Lower leg skin (tissue), 4 donors: ENCODE measurements at regions not wholly inside any gene's neighbourhood (a gene's known extent, or its start where the extent isn't known, plus 50 kb on each side); places are given as distances from the start of the nearest gene placed in this dataset.

ENCODE experiments used
- DNase-seq, 2 donors: peaks; one replicate each; pipeline ENCODE4 v3.0.0-alpha.2; 2019; ENCODE audit warnings: low spot score in 2 of 2
- H3K4me3 ChIP-seq: fragments of 200-600 bp; sonication (generic); 2 replicates; pipeline ENCODE4 v1.5.1; 2017; ENCODE audit warnings: mild to moderate bottlenecking, low read depth; ENCODE audit not compliant: poor library complexity, severe bottlenecking
- CTCF ChIP-seq, 3 donors: fragments of 450-650 bp; IDR thresholded peaks; one replicate each; pipeline ENCODE4 v1.5.1; 2016; ENCODE audit warnings: antibody characterized with exemption in 3 of 3, mild to moderate bottlenecking in 3 of 3, moderate library complexity in 2 of 3
- POLR2A ChIP-seq, 2 donors: fragments of 450-650 bp; IDR thresholded peaks; one replicate each; pipeline ENCODE4 v1.6.1; 2016 to 2017; ENCODE audit warnings: antibody characterized with exemption in 2 of 2, mild to moderate bottlenecking in 1 of 2, moderate library complexity in 1 of 2
- WGBS, 2 donors: methylation state at CpG; one replicate each; pipeline ENCODE4 v1.1.5; 2018; 5-methylcytosine and 5-hydroxymethylcytosine counted together
- intact Hi-C: fragments of 100-400 bp; cut with DNase I; formaldehyde crosslinking; loops from one replicate; pipeline ENCODE4 v1.15.0; 2023; ENCODE audit warnings: low total_unique reads

- TF ChIP-seq POLR2A (IDR thresholded peaks at IDR 0.05) (no peak), CTCF (IDR thresholded peaks at IDR 0.05) (no peak)
- WGBS, 2 donors, result 90 to 92% methylated on average over 4 of the region's 4 CpGs
- no peak overlapping the region for H3K4me3 ChIP-seq
- intact Hi-C loops, result no loop called here
- no peak for DNase-seq
Measured at GRCh38 chr5:15236911-15237508, 263.0 kb upstream of the FBXL7 start.

- TF ChIP-seq CTCF (IDR thresholded peaks at IDR 0.05), result no peak
- TF ChIP-seq POLR2A (IDR thresholded peaks at IDR 0.05), result no peak
- no peak for DNase-seq
- no peak overlapping the region for H3K4me3 ChIP-seq
- intact Hi-C loops, result no loop called here
- 85 to 87% methylated on average over 1 of the region's 1 CpG for WGBS, 2 donors
Measured at GRCh38 chr5:15234911-15235310, 265.1 kb upstream of the FBXL7 start.

GRCh38 chr5:15234366-15234765, 265.6 kb upstream of the FBXL7 start:
- DNase-seq, result no peak
- no peak overlapping the region for H3K4me3 ChIP-seq
- 44 to 53% methylated on average over 2 of the region's 2 CpGs for WGBS, 2 donors
- TF ChIP-seq CTCF (IDR thresholded peaks at IDR 0.05) (no peak), POLR2A (IDR thresholded peaks at IDR 0.05) (no peak)
- intact Hi-C loops, result no loop called here

GRCh38 chr5:15233566-15233965, 266.4 kb upstream of the FBXL7 start:
- intact Hi-C loops, result no loop called here
- WGBS, 2 donors, result 63 to 65% methylated on average over 8 of the region's 8 CpGs
- DNase-seq, result no peak

GRCh38 chr5:15222156-15222555, 277.8 kb upstream of the FBXL7 start:
- 28 to 31% methylated on average over 2 of the region's 2 CpGs for WGBS, 2 donors
- DNase-seq, result no peak
- intact Hi-C loops, result no loop called here
- TF ChIP-seq POLR2A (IDR thresholded peaks at IDR 0.05), result no peak
- no peak for TF ChIP-seq CTCF (IDR thresholded peaks at IDR 0.05)
- H3K4me3 ChIP-seq, result no peak overlapping the region

More at GRCh38 chr5:15233566-15233965, 266.4 kb upstream of the FBXL7 start:
- no peak overlapping the region for H3K4me3 ChIP-seq
- no peak for TF ChIP-seq CTCF (IDR thresholded peaks at IDR 0.05)
- no peak for TF ChIP-seq POLR2A (IDR thresholded peaks at IDR 0.05)

GRCh38 chr5:15220642-15221173, 279.3 kb upstream of the FBXL7 start:
- no peak overlapping the region for H3K4me3 ChIP-seq
- intact Hi-C loops, result no loop called here
- no peak for DNase-seq
- no peak for TF ChIP-seq POLR2A (IDR thresholded peaks at IDR 0.05)
- no peak for TF ChIP-seq CTCF (IDR thresholded peaks at IDR 0.05)
- WGBS, 2 donors, result 94% methylated on average over 5 of the region's 5 CpGs
